B cell (primary cell): ENCODE measurements at regions not wholly inside any gene's neighbourhood (a gene's known extent, or its start where the extent isn't known, plus 50 kb on each side); places are given as distances from the start of the nearest gene placed in this dataset.

Experiments used
- ATAC-seq: fragments of 200-7000 bp; cut with Tn5 transposase; one replicate; pipeline ENCODE4 v1.10.0; 2021; ENCODE audit warnings: low read depth, mild to moderate bottlenecking, moderate number of reproducible peaks, moderate library complexity
- CTCF ChIA-PET: fragments of 350-600 bp; sonication (Branson Sonifier 250); formaldehyde crosslinking; loops from one replicate; lab custom pipeline; 2021; ENCODE audit warnings: antibody characterized with exemption, inconsistent platforms; lab: Charles Lee
- POLR2A ChIA-PET: fragments of 350-600 bp; sonication (Branson Sonifier 250); formaldehyde crosslinking; loops from one replicate; lab custom pipeline; 2021; ENCODE audit warnings: antibody characterized with exemption; lab: Charles Lee
- DNase-seq: peaks from one replicate; pipeline ENCODE4 v3.0.0; 2013
- H2AFZ ChIP-seq: 2 replicates; pipeline ENCODE4 v1.6.1; 2012; ENCODE audit warnings: mild to moderate bottlenecking, low read depth, low read length; ENCODE audit not compliant: insufficient read depth, poor library complexity, severe bottlenecking
- H3K27ac ChIP-seq, 2 donors: 1 replicate in 1 of 2; 2 replicates in 1 of 2; pipeline ENCODE4 v1.5.1; 2012 to 2013; ENCODE audit warnings: low read length in 2 of 2, mild to moderate bottlenecking in 2 of 2, moderate library complexity in 1 of 2
- H3K27me3 ChIP-seq, 4 experiments: fragments of 200-600 bp in 1 of 4; sonication (generic) in 1 of 4; replicated peaks in 1 of 4; 1 replicate in 2 of 4; 2 replicates in 2 of 4; pipeline versions ENCODE4 v1.6.1 to v1.7.0; 2013 to 2016; ENCODE audit warnings: low read length in 3 of 4, mild to moderate bottlenecking in 2 of 4, mixed read lengths in 1 of 4, moderate library complexity in 1 of 4; ENCODE audit not compliant: insufficient read depth in 4 of 4, control insufficient read depth in 3 of 4; ENCODE audit errors: control extremely low read depth in 1 of 4
- H3K36me3 ChIP-seq, 2 experiments: replicated peaks in 1 of 2; 1 replicate in 1 of 2; 2 replicates in 1 of 2; pipeline versions ENCODE4 v1.6.1 to v1.7.1; 2013; ENCODE audit warnings: low read length in 1 of 2; ENCODE audit not compliant: insufficient read depth in 2 of 2, control insufficient read depth in 1 of 2; ENCODE audit errors: control extremely low read depth in 1 of 2, extremely low read depth in 1 of 2
- H3K4me1 ChIP-seq, 2 donors: fragments of 200-600 bp in 1 of 2; sonication (generic) in 1 of 2; 1 replicate in 1 of 2; 2 replicates in 1 of 2; pipeline versions ENCODE4 v1.5.1 to v1.6.1; 2013 to 2017; ENCODE audit warnings: low read length in 2 of 2; ENCODE audit not compliant: control insufficient read depth in 2 of 2, insufficient read depth in 2 of 2
- H3K4me2 ChIP-seq: replicated peaks from 2 replicates; pipeline ENCODE3; 2012; ENCODE audit warnings: mild to moderate bottlenecking, low read depth, low read length; ENCODE audit not compliant: poor library complexity, severe bottlenecking
- H3K4me3 ChIP-seq, 5 experiments: fragments of 200-600 bp in 1 of 5; sonication (generic) in 1 of 5; 1 replicate in 3 of 5; 2 replicates in 2 of 5; pipeline versions ENCODE4 v1.5.1 to v1.7.0; 2011 to 2016; ENCODE audit warnings: low read length in 4 of 5, mild to moderate bottlenecking in 4 of 5, low read depth in 2 of 5, control low read depth in 1 of 5, moderate library complexity in 1 of 5; ENCODE audit not compliant: insufficient read depth in 1 of 5; ENCODE audit errors: control extremely low read depth in 1 of 5, extremely low read depth in 1 of 5
- H3K79me2 ChIP-seq: fragments of 200-600 bp; sonication (generic); one replicate; pipeline ENCODE4 v1.6.0; 2016; ENCODE audit warnings: low read length; ENCODE audit not compliant: control insufficient read depth, insufficient read depth
- H3K9ac ChIP-seq: fragments of 200-600 bp; sonication (generic); 2 replicates; pipeline ENCODE4 v1.6.1; 2017; ENCODE audit warnings: mild to moderate bottlenecking, low read length, moderate library complexity
- H3K9me3 ChIP-seq, 3 donors: one replicate each; pipeline versions ENCODE4 v1.6.1 to v1.7.1; 2013; ENCODE audit warnings: low read length in 2 of 3; ENCODE audit not compliant: control insufficient read depth in 2 of 3, insufficient read depth in 1 of 3; ENCODE audit errors: control extremely low read depth in 1 of 3
- H4K20me1 ChIP-seq: 2 replicates; pipeline ENCODE4 v1.6.0; 2012; ENCODE audit warnings: mild to moderate bottlenecking, low read length; ENCODE audit not compliant: insufficient read depth, control insufficient read depth, poor library complexity, severe bottlenecking
- H3K27ac Mint-ChIP-seq: one replicate; pipeline ENCODE4 v1.8.0; 2021; ENCODE audit warnings: mixed read lengths
- H3K27me3 Mint-ChIP-seq: one replicate; pipeline ENCODE4 v1.8.0; 2021; ENCODE audit warnings: mixed read lengths
- H3K4me1 Mint-ChIP-seq: one replicate; pipeline ENCODE4 v1.8.0; 2021; ENCODE audit warnings: mixed read lengths
- H3K4me3 Mint-ChIP-seq: one replicate; pipeline ENCODE4 v1.8.0; 2021; ENCODE audit warnings: mixed read lengths
- H3K9me3 Mint-ChIP-seq: one replicate; pipeline ENCODE4 v1.8.0; 2022; ENCODE audit warnings: mixed read lengths; ENCODE audit not compliant: insufficient read depth
- CTCF ChIP-seq: fragments of 200-600 bp; IDR thresholded peaks from one replicate; pipeline ENCODE4 v1.8.0; 2022; ENCODE audit warnings: antibody characterized with exemption, mild to moderate bottlenecking
- EZH2 ChIP-seq: IDR thresholded peaks from 2 replicates; pipeline ENCODE4 v1.6.1; 2012; ENCODE audit warnings: borderline replicate concordance, low read depth, mild to moderate bottlenecking, moderate library complexity, low read length; ENCODE audit not compliant: insufficient read depth, poor library complexity, severe bottlenecking
- WGBS: methylation state at CpG from one replicate; pipeline ENCODE4 v1.1.5; 2013; ENCODE audit warnings: missing lambda C conversion rate; ENCODE audit not compliant: insufficient coverage; 5-methylcytosine and 5-hydroxymethylcytosine counted together
- intact Hi-C: fragments of 100-400 bp; cut with micrococcal nuclease; formaldehyde crosslinking; loops from one replicate; pipeline ENCODE4 v1.10.0; 2022

DNA sequence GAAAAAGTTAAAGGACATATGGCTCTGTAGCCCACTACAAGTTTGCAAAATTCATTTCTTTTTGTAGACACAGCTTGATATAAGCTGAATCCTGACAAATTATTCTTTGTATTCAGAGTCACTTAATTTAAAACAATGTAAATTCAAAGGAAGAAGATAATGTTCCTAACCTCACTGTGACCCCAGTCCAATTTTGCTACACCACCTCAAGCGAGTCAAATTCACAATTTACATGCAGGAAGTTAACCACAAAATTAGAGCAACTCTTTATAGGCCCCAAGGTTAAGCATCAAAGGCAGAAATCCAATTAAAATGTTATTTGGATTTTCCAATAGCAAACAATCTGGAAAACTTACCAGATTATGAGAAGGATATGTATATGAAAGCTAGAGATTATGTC, 119.5 kb upstream of the CNTN6 start:
- ATAC-seq (no peak), DNase-seq (no peak)
- Histone ChIP-seq H3K27me3 (no peaks in the 10 kb centered on the region), H3K4me1 (no peaks in the 10 kb centered on the region), H3K79me2 (no peaks in the 10 kb centered on the region), H3K27ac (no peak overlapping the region), H3K9me3 (peaks cover 0 to 7% (median 0%) of the 10 kb centered on the region in 3 donors), H2AFZ (no peak overlapping the region), H4K20me1 (no peaks in the 10 kb centered on the region), H3K4me2 (no peak overlapping the region), H3K9ac (no peak overlapping the region), H3K4me3 (no peak overlapping the region), H3K36me3 (no peaks in the 10 kb centered on the region)
- no peak overlapping the region for H3K4me3 Mint-ChIP-seq
- intact Hi-C loops, result no loop called here
- H3K9me3 Mint-ChIP-seq, result peaks cover 9% of the 10 kb centered on the region
- no CpG with 5 or more reads among the region's 1 CpG for WGBS
- TF ChIP-seq CTCF, result no peak
- no peak for TF ChIP-seq EZH2
- H3K27me3 Mint-ChIP-seq, result no peaks in the 10 kb centered on the region
- ChIA-PET POLR2A (no interaction called here), CTCF (no interaction called here)
- H3K4me1 Mint-ChIP-seq, result no peaks in the 10 kb centered on the region
- no peak overlapping the region for H3K27ac Mint-ChIP-seq

DNA sequence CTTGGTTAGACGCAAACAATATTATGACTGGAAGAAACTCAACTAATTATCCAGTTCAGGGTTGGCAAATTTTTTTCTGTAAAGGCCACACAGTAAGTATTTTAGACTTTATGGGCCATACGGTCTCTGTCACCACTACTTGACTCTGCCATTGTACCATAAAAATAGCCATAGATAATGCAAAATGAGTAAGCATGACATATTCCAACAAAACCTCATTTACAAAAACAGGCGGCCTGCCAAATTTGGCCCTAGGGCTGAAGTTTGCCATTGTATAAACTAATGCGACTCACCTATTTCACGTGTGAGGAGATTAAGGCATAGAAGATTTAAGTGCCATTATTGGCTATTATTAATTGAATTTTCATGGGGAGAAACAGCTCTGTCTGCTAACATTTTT, 116.8 kb upstream of the CNTN6 start:
- Histone ChIP-seq H3K9ac (no peak overlapping the region), H2AFZ (no peak overlapping the region), H3K9me3 (peaks cover 0 to 6% (median 0%) of the 10 kb centered on the region in 3 donors), H3K4me1 (no peaks in the 10 kb centered on the region), H3K4me3 (no peak overlapping the region), H3K79me2 (no peaks in the 10 kb centered on the region), H3K27ac (no peak overlapping the region), H3K27me3 (no peaks in the 10 kb centered on the region), H4K20me1 (no peaks in the 10 kb centered on the region), H3K4me2 (no peak overlapping the region), H3K36me3 (no peaks in the 10 kb centered on the region)
- Mint-ChIP-seq H3K9me3 (peaks cover 9% of the 10 kb centered on the region), H3K27ac (no peak overlapping the region), H3K4me1 (no peaks in the 10 kb centered on the region), H3K4me3 (no peak overlapping the region), H3K27me3 (no peaks in the 10 kb centered on the region)
- ATAC-seq (no peak), DNase-seq (no peak)
- intact Hi-C loops, result no loop called here
- CTCF ChIA-PET, result no interaction called here
- POLR2A ChIA-PET, result no interaction called here
- 100% methylated on average over 2 of the region's 5 CpGs for WGBS
- no peak for TF ChIP-seq EZH2
- no peak for TF ChIP-seq CTCF
